HG03342 (cell line): ENCODE measurements at regions not wholly inside any gene's neighbourhood (a gene's known extent, or its start where the extent isn't known, plus 50 kb on each side); places are given as distances from the start of the nearest gene placed in this dataset.

Experiments
- ATAC-seq: cut with Tn5 transposase; IDR thresholded peaks from one replicate; pipeline ENCODE4 v1.9.1; 2021; ENCODE audit warnings: mild to moderate bottlenecking, moderate library complexity; ENCODE audit not compliant: unreplicated experiment

GRCh38 chr6:44062771-44063560 is 64.3 kb downstream of the MRPL14 start:
- no peak for ATAC-seq

- no peak for ATAC-seq
Observed at GRCh38 chr6:44062105-44062770, 65.0 kb downstream of the MRPL14 start.

- ATAC-seq, result no peak
Observed at GRCh38 chr6:44061375-44062104, 65.7 kb downstream of the MRPL14 start.

GRCh38 chr6:44060612-44061374 is 66.5 kb downstream of the MRPL14 start:
- no peak for ATAC-seq

DNA sequence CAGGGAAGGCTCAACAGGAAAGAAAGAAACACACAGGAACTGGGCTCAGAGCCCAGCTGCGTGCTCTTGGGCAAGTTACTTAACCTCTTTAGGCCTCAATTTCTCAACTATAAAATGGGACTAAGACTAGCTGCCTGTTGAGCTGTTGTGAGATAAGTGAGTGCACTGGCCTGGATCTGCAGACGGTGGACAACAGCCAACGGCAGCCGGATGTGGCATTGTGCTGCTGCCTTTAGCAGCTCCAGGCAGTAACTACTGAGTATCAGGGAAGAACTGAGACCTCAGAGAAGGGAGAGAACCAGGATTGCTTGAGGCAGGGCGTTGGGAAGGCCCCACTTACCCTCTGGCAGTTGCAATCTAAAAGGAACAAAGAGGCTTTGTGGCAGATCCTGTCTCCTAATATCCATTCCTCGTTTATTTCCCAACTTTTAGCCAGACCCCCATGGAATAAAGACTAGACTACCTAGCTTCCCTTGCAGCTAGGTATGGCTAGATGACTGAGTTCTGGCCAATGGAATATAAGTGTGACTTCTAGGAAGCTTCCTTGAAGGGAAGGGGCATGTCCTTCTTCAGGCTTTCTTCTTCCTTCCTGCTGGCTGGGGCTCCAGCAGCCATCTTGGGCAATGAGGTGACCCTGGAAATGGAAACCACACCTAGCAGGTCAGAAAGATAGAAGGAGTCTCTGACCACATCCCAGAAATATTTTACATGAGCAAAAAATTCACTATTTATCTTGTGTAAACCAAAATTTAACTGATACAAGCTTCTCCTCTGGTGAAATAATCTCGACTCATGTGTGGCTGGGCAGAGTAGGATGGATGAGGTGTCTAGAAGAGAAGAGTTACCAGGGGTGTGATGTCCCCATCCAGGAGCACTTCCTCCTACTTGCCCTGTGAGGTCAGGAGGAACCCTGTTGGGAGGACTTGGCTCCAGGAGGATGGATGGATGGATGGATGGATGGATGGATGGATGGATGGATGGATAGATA is 67.6 kb downstream of the MRPL14 start:
- no peak for ATAC-seq

DNA sequence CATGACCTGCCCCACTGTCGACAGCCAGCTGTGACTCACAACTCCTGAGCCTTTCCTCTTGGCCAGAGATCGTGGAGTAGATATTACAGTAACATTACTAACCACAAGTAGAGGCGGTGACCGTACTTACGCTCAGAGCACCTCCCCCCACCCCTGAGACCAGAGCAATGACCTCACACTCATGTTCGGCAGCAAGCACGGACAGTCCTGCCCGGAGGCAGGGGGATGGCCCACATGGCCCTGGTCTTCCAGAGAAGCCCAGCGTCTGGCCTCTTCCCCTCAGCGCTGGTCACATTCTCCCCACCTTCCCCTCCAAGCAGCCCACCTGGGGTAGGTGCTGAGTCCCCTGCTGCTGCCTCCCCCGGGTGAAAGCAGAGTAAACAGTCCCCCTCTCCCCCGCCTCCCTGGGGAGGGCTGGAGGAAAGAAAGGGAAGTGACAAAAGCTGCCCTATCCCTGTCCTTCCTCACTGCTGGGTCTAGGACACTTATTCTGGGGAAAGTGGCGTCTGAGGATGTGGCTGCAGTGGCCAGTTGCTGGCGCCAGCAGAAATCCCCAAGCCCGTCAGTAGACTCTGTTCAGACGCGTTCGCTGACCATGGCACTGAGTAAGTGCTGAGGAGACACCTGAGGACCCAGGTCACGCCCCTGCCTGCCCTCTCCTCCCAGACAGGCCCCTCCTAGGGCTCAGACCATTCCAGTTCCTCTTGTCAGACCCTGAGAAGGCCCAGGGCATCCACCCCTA is 68.5 kb downstream of the MRPL14 start:
- peak; percentile 81 for ATAC-seq

- no peak for ATAC-seq
Observed at GRCh38 chr6:44057931-44058616, 69.2 kb downstream of the MRPL14 start.

GRCh38 chr6:44057238-44057930 is 69.9 kb downstream of the MRPL14 start:
- no peak for ATAC-seq

DNA sequence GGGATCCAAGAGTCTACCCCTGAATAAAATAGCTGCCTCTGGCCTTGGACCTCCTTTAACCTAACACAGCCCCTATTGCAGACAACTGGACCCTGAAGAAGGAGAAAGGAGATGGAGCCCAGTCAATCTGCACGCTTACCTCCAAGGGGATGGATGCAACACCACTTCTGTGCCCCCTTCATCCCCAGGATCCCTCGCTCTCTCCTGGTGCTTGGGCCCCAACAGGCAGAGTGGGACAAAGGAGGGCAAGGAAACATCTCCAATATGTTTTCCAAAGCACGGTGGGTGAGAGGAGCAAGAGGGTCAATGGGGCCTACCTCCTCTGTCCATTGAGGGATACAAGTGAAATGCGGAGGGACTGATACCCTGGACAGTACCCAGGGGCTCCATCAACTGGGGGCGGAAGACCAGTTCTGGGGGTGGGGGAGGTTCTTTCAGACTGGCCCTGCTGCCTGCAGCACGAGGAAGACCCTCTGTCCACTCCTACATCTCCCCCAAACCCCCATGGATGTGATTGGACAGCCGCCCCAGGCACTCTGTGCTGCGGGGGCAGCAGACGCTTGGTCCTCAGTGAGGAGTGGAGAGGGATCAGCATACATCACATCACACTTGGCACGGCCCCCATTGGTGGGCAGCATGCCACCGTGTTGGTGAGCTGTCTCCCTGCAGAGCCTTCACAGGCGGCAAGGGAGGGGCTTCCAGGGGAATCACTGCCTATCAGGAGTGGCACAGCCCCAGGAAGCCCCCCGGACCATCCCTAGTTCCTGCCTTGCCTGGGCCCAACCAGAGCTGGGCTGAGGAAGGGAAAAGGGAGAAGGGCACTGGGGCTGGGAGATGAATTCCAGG is 70.6 kb downstream of the MRPL14 start:
- no peak for ATAC-seq

DNA sequence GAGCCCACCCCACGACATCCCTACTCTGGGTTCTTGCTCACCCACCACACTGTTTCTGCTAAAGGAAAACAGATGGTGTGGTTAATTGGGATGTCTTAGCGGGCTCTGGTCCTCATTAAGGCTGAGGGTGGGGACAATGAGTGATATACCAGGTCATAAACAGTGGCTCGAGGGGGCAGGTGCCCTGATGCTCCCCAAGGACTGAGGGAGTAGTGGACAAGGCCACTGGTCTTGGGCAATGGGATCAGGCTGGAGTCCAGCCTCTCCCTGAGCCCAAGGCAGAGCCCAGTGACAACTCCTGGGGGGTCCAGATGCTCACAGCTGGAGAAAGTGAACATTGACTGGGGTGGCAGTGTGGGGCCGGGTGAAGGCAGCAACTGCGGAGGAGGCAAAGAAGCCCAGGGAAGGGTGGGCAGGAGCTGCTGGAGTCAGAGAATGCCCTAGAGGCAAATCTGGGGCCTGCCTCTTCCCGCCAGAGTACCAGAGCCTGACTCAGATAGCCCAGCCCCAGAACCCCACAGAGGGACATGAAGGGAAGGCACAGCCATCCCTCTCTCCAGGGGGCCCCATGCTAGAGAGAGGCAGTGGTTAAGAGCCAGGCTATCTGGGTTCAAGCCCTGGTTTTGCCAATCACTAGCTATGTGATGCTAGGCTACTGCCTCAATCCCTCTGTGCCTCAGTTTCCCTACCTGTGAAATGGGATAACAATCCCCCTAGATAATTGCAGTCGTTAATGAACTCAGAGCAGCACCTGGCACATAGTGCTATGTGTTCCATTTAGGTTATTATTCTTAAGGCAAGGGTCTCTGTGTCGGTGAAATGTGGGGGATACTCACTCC is 72.3 kb downstream of the MRPL14 start:
- ATAC-seq, result no peak

- no peak for ATAC-seq
Observed at GRCh38 chr6:44053760-44054556, 73.3 kb downstream of the MRPL14 start.

- ATAC-seq, result no peak
Observed at GRCh38 chr6:44053106-44053756, 74.0 kb downstream of the MRPL14 start.

- no peak for ATAC-seq
Observed at GRCh38 chr6:44052419-44053023, 74.7 kb downstream of the MRPL14 start.

GRCh38 chr6:44051515-44051914 is 75.7 kb downstream of the MRPL14 start:
- ATAC-seq, result no peak
